ENCODE measurements at regions not wholly inside any gene's neighbourhood (a gene's known extent, or its start where the extent isn't known, plus 50 kb on each side); places are given as distances from the start of the nearest gene placed in this dataset.
"Not testable (repeated sequence)": the region's sequence is repeated elsewhere in the genome, so short reads cannot be mapped to it uniquely, and the experiment has no call there.

- H3K79me2 ChIP-seq (ENCODE audit: insufficient read depth, low read length) = no peaks in the 10 kb centered on the region
- H4K20me1 ChIP-seq (ENCODE audit: insufficient read depth, low read length) = no peaks in the 10 kb centered on the region
Observed at GRCh38 chr14:27886256-27886655, 880.3 kb upstream of the FOXG1 start.

GRCh38 chr14:27890259-27890658 lies 876.3 kb upstream of the FOXG1 start:
- TF ChIP-seq CTCF (IDR thresholded peaks at IDR 0.05; ENCODE audit: extremely low read depth, low read depth, low read length) = no peak
- no peaks in the 10 kb centered on the region for H4K20me1 ChIP-seq (ENCODE audit: insufficient read depth, low read length)
- H3K4me1 ChIP-seq (ENCODE audit: insufficient read depth, low read length) = no peaks in the 10 kb centered on the region
- no peak overlapping the region for H3K27ac ChIP-seq (ENCODE audit: low read depth, low read length)
- no peak overlapping the region for H2AFZ ChIP-seq (ENCODE audit: low read length)
- no peak overlapping the region for H3K4me2 ChIP-seq (ENCODE audit: insufficient read depth, low read length)
- DNase-seq (ENCODE audit: insufficient read length, low spot score, missing footprints) = no peak
- H3K4me3 ChIP-seq (ENCODE audit: insufficient read depth, low read length) = no peak overlapping the region
- no peaks in the 10 kb centered on the region for H3K79me2 ChIP-seq (ENCODE audit: insufficient read depth, low read length)
- H3K36me3 ChIP-seq (ENCODE audit: insufficient read depth, low read length) = no peaks in the 10 kb centered on the region
- H3K27me3 ChIP-seq (ENCODE audit: insufficient read depth, low read length) = no peaks in the 10 kb centered on the region
- no peaks in the 10 kb centered on the region for H3K9me3 ChIP-seq (ENCODE audit: low read depth, low read length)

More at GRCh38 chr14:27886256-27886655, 880.3 kb upstream of the FOXG1 start:
- Histone ChIP-seq H3K27me3 (ENCODE audit: insufficient read depth, low read length) (no peaks in the 10 kb centered on the region), H3K36me3 (ENCODE audit: insufficient read depth, low read length) (no peaks in the 10 kb centered on the region), H3K4me1 (ENCODE audit: insufficient read depth, low read length) (no peaks in the 10 kb centered on the region), H3K4me2 (ENCODE audit: insufficient read depth, low read length) (no peak overlapping the region), H3K4me3 (ENCODE audit: insufficient read depth, low read length) (no peak overlapping the region), H3K27ac (ENCODE audit: low read depth, low read length) (no peak overlapping the region), H2AFZ (ENCODE audit: low read length) (no peak overlapping the region), H3K9me3 (ENCODE audit: low read depth, low read length) (no peaks in the 10 kb centered on the region)
- TF ChIP-seq CTCF (IDR thresholded peaks at IDR 0.05; ENCODE audit: extremely low read depth, low read depth, low read length) = no peak
- no peak for DNase-seq (ENCODE audit: insufficient read length, low spot score, missing footprints)

GRCh38 chr14:27908484-27908883 lies 858.1 kb upstream of the FOXG1 start:
- H3K9me3 ChIP-seq (ENCODE audit: low read depth, low read length); H3K79me2 ChIP-seq (ENCODE audit: insufficient read depth, low read length); H3K4me1 ChIP-seq (ENCODE audit: insufficient read depth, low read length); H3K36me3 ChIP-seq (ENCODE audit: insufficient read depth, low read length); H4K20me1 ChIP-seq (ENCODE audit: insufficient read depth, low read length); H3K27ac ChIP-seq (ENCODE audit: low read depth, low read length); H3K4me2 ChIP-seq (ENCODE audit: insufficient read depth, low read length); H2AFZ ChIP-seq (ENCODE audit: low read length); H3K27me3 ChIP-seq (ENCODE audit: insufficient read depth, low read length); H3K4me3 ChIP-seq (ENCODE audit: insufficient read depth, low read length); DNase-seq (ENCODE audit: insufficient read length, low spot score, missing footprints): not testable (repeated sequence)

GRCh38 chr14:27916326-27916725 lies 850.3 kb upstream of the FOXG1 start:
- H3K4me1 ChIP-seq (ENCODE audit: insufficient read depth, low read length) = no peaks in the 10 kb centered on the region
- no peak overlapping the region for H3K4me2 ChIP-seq (ENCODE audit: insufficient read depth, low read length)
- DNase-seq (ENCODE audit: insufficient read length, low spot score, missing footprints) = no peak
- H3K9me3 ChIP-seq (ENCODE audit: low read depth, low read length) = no peaks in the 10 kb centered on the region
- H3K36me3 ChIP-seq (ENCODE audit: insufficient read depth, low read length) = no peaks in the 10 kb centered on the region
- no peak overlapping the region for H2AFZ ChIP-seq (ENCODE audit: low read length)
- no peaks in the 10 kb centered on the region for H3K27me3 ChIP-seq (ENCODE audit: insufficient read depth, low read length)
- H3K79me2 ChIP-seq (ENCODE audit: insufficient read depth, low read length) = no peaks in the 10 kb centered on the region
- H4K20me1 ChIP-seq (ENCODE audit: insufficient read depth, low read length) = no peaks in the 10 kb centered on the region
- H3K27ac ChIP-seq (ENCODE audit: low read depth, low read length) = no peak overlapping the region
- no peak overlapping the region for H3K4me3 ChIP-seq (ENCODE audit: insufficient read depth, low read length)
- no peak for TF ChIP-seq CTCF (IDR thresholded peaks at IDR 0.05; ENCODE audit: extremely low read depth, low read depth, low read length)
